ENCODE measurements at regions not wholly inside any gene's neighbourhood (a gene's known extent, or its start where the extent isn't known, plus 50 kb on each side); places are given as distances from the start of the nearest gene placed in this dataset.

GRCh38 chr19:31511696-31512095 is 162.5 kb upstream of the TSHZ3 start:
- dilution Hi-C loops (cut with MboI; ENCODE audit: extremely low pct_ligation_motif_present, low sequenced_read_pairs), result no loop called here
- Histone ChIP-seq H2AFZ (ENCODE audit: control insufficient read depth, low read length) (no peak overlapping the region), H4K20me1 (ENCODE audit: control insufficient read depth, extremely low read depth, insufficient read depth, low read length) (no peaks in the 10 kb centered on the region), H3K36me3 (ENCODE audit: control insufficient read depth in 2 of 2, extremely low read depth in 1 of 2, insufficient read depth in 2 of 2, low read length in 2 of 2) (no peaks in the 10 kb centered on the region), H3K79me2 (ENCODE audit: control insufficient read depth, insufficient read depth, low read length) (no peaks in the 10 kb centered on the region), H3K4me3 (ENCODE audit: control insufficient read depth in 2 of 3, extremely low read depth in 1 of 3, insufficient read depth in 2 of 3, low read depth in 1 of 3, low read length in 3 of 3) (no peak overlapping the region), H3K4me2 (ENCODE audit: control insufficient read depth, extremely low read depth, insufficient read depth, low read depth, low read length) (no peak overlapping the region), H3K27me3 (ENCODE audit: control insufficient read depth, extremely low read depth, insufficient read depth, low read length) (no peaks in the 10 kb centered on the region), H3K27ac (ENCODE audit: control insufficient read depth, insufficient read depth, low read length) (no peak overlapping the region), H3K9me1 (ENCODE audit: control insufficient read depth, extremely low read depth, insufficient read depth, low read length) (no peaks in the 10 kb centered on the region), H3K9me3 (ENCODE audit: control insufficient read depth, low read depth, low read length) (no peaks in the 10 kb centered on the region), H3K4me1 (ENCODE audit: control insufficient read depth, extremely low read depth, insufficient read depth, low read length) (no peaks in the 10 kb centered on the region), H3K9ac (ENCODE audit: control insufficient read depth, extremely low read depth, insufficient read depth, low read length) (no peak overlapping the region)
- DNase-seq (ENCODE audit: low read depth, low spot score), result no peak
- TF ChIP-seq EZH2 (IDR thresholded peaks at IDR 0.05; ENCODE audit: low read length) (no peak), CTCF (optimal IDR thresholded peaks at IDR 0.05 in 1 of 3, IDR thresholded peaks at IDR 0.05 in 1 of 3, conservative IDR thresholded peaks at IDR 0.05 in 1 of 3; ENCODE audit: extremely low read depth in 1 of 3, insufficient read depth in 2 of 3, low read length in 3 of 3) (no peak)
- no peak for FAIRE-seq

- Histone ChIP-seq H3K4me2 (ENCODE audit: control insufficient read depth, extremely low read depth, insufficient read depth, low read depth, low read length) (no peak overlapping the region), H3K27me3 (ENCODE audit: control insufficient read depth, extremely low read depth, insufficient read depth, low read length) (no peaks in the 10 kb centered on the region), H3K36me3 (ENCODE audit: control insufficient read depth in 2 of 2, extremely low read depth in 1 of 2, insufficient read depth in 2 of 2, low read length in 2 of 2) (no peaks in the 10 kb centered on the region), H3K9ac (ENCODE audit: control insufficient read depth, extremely low read depth, insufficient read depth, low read length) (no peak overlapping the region), H3K9me1 (ENCODE audit: control insufficient read depth, extremely low read depth, insufficient read depth, low read length) (no peaks in the 10 kb centered on the region), H2AFZ (ENCODE audit: control insufficient read depth, low read length) (no peak overlapping the region), H3K4me1 (ENCODE audit: control insufficient read depth, extremely low read depth, insufficient read depth, low read length) (no peaks in the 10 kb centered on the region), H3K9me3 (ENCODE audit: control insufficient read depth, low read depth, low read length) (no peaks in the 10 kb centered on the region), H3K79me2 (ENCODE audit: control insufficient read depth, insufficient read depth, low read length) (no peaks in the 10 kb centered on the region), H3K27ac (ENCODE audit: control insufficient read depth, insufficient read depth, low read length) (no peak overlapping the region), H4K20me1 (ENCODE audit: control insufficient read depth, extremely low read depth, insufficient read depth, low read length) (no peaks in the 10 kb centered on the region), H3K4me3 (ENCODE audit: control insufficient read depth in 2 of 3, extremely low read depth in 1 of 3, insufficient read depth in 2 of 3, low read depth in 1 of 3, low read length in 3 of 3) (no peak overlapping the region)
- no peak for DNase-seq (ENCODE audit: low read depth, low spot score)
- TF ChIP-seq EZH2 (IDR thresholded peaks at IDR 0.05; ENCODE audit: low read length), result no peak
- TF ChIP-seq CTCF (optimal IDR thresholded peaks at IDR 0.05 in 1 of 3, IDR thresholded peaks at IDR 0.05 in 1 of 3, conservative IDR thresholded peaks at IDR 0.05 in 1 of 3; ENCODE audit: extremely low read depth in 1 of 3, insufficient read depth in 2 of 3, low read length in 3 of 3), result no peak
- dilution Hi-C loops (cut with MboI; ENCODE audit: extremely low pct_ligation_motif_present, low sequenced_read_pairs), result no loop called here
- FAIRE-seq, result no peak
Measured at GRCh38 chr19:31512181-31512970, 163.1 kb upstream of the TSHZ3 start.

Measured in keratinocyte (primary cell).